ENCODE measurements at regions not wholly inside any gene's neighbourhood (a gene's known extent, or its start where the extent isn't known, plus 50 kb on each side); places are given as distances from the start of the nearest gene placed in this dataset.

DNA sequence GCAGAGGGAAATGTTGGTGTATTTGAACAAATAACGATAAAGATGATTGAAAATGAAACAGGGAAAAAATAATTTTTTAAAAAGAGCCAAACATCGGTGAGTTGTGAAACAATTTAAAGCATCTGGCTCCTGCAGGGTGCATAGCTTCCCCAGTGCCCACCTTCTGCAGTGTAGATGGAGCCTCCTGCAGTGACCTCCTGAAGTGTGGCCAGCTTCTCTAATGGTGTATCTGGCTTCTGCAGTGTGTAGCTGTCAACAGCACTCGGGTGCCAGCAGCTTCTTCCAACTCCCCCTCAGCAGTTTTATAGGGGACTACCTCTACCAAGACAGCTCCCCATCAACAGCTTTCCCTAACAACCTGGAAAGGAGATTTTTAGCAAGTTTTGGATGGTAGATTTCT is 279.4 kb upstream of the SEMA6A start:
- H3K27me3 Mint-ChIP-seq (ENCODE audit: low read depth), result no peaks in the 10 kb centered on the region
- TF ChIP-seq, protein P1, sequence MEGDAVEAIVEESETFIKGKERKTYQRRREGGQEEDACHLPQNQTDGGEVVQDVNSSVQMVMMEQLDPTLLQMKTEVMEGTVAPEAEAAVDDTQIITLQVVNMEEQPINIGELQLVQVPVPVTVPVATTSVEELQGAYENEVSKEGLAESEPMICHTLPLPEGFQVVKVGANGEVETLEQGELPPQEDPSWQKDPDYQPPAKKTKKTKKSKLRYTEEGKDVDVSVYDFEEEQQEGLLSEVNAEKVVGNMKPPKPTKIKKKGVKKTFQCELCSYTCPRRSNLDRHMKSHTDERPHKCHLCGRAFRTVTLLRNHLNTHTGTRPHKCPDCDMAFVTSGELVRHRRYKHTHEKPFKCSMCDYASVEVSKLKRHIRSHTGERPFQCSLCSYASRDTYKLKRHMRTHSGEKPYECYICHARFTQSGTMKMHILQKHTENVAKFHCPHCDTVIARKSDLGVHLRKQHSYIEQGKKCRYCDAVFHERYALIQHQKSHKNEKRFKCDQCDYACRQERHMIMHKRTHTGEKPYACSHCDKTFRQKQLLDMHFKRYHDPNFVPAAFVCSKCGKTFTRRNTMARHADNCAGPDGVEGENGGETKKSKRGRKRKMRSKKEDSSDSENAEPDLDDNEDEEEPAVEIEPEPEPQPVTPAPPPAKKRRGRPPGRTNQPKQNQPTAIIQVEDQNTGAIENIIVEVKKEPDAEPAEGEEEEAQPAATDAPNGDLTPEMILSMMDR (conservative IDR thresholded peaks at IDR 0.05), result no peak
- no peak overlapping the region for H3K4me3 Mint-ChIP-seq
- no peaks in the 10 kb centered on the region for H3K36me3 Mint-ChIP-seq (ENCODE audit: low read depth)
- no peaks in the 10 kb centered on the region for H3K9me3 Mint-ChIP-seq
- H3K27ac Mint-ChIP-seq (ENCODE audit: unreplicated experiment), result no peak overlapping the region
- peaks cover 13% of the 10 kb centered on the region for H3K4me1 Mint-ChIP-seq
- DNase-seq (ENCODE audit: low read depth, low spot score), result no peak

DNA sequence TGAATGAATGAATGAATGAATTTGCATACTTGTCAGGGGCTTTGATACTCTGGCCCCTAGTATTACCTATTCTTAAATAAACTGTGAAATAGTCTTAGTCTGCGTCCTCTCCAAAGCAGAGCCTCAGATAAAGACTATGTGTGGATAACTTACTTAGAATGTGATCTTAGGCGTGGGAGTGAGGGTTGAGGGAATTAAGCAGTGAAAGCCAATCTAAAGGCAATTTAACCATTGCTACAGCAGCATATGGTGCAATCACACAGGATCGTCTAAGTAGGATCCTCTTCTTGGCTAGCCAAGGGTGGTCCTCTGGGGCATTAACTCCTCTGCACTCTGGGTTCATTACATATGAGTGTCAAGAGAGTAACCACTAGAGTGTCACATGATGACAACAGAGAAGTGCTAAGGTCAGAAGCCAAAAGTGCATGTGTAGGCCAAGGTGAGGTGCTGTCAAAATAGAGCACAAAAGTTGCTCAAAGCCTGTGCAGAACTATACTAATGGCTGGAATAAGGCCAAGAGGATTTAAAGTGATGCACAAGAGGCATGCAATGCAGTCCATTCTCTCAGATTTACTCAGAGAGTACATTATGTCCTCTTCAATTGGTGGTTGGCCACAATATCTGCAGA is 274.4 kb upstream of the SEMA6A start:
- Mint-ChIP-seq H3K4me3 (no peak overlapping the region), H3K27me3 (ENCODE audit: low read depth) (no peaks in the 10 kb centered on the region), H3K27ac (ENCODE audit: unreplicated experiment) (no peak overlapping the region), H3K4me1 (peaks cover 7% of the 10 kb centered on the region), H3K36me3 (ENCODE audit: low read depth) (no peaks in the 10 kb centered on the region), H3K9me3 (no peaks in the 10 kb centered on the region)
- TF ChIP-seq, protein P1 (conservative IDR thresholded peaks at IDR 0.05), result no peak
- DNase-seq (ENCODE audit: low read depth, low spot score), result no peak

DNA sequence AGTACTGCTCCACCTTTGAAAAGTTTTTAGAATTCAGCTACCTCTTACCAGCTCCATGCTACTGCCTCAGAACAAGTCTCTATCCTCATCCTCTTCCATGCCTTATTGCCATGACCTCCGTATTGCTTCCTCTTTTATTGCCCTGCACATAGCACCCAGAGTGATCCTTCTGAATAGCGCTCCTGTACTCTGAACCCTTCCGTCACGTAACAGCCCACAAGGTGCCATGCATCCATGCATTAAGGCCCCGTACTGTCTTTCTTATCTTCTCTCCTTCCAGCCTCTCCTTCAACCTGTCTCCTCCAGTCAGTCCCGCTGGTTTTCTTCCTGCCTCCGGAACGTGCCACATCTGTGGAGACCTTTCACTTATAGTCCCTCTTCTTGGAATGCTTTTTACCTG is 273.3 kb upstream of the SEMA6A start:
- Mint-ChIP-seq H3K4me1 (peaks cover 7% of the 10 kb centered on the region), H3K9me3 (no peaks in the 10 kb centered on the region), H3K27me3 (ENCODE audit: low read depth) (no peaks in the 10 kb centered on the region), H3K27ac (ENCODE audit: unreplicated experiment) (peak overlapping the region; percentile 22), H3K36me3 (ENCODE audit: low read depth) (no peaks in the 10 kb centered on the region), H3K4me3 (no peak overlapping the region)
- TF ChIP-seq, protein P1 (conservative IDR thresholded peaks at IDR 0.05), result no peak
- no peak for DNase-seq (ENCODE audit: low read depth, low spot score)

DNA sequence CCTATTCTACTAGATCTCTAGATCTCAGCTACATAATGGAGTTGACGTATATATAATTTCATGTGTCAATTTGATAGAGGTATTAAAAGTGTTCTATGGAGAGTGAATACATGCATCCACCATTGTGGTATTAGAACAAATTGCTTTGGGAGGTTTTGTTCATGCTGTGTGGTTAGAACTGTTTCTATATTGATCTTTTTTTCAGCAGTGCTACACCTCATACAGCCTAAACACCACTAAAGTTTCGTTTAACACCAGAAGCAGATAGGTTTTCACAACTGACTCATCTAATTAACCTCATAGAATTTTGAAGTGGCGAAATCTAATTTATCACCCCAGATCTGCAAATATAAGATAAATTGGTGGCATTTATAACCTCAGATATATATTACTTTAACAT is 269.4 kb upstream of the SEMA6A start:
- no peaks in the 10 kb centered on the region for H3K27me3 Mint-ChIP-seq (ENCODE audit: low read depth)
- H3K4me3 Mint-ChIP-seq, result no peak overlapping the region
- H3K27ac Mint-ChIP-seq (ENCODE audit: unreplicated experiment), result no peak overlapping the region
- peaks cover 7% of the 10 kb centered on the region for H3K4me1 Mint-ChIP-seq
- H3K36me3 Mint-ChIP-seq (ENCODE audit: low read depth), result peaks cover 2% of the 10 kb centered on the region
- peaks cover 4% of the 10 kb centered on the region for H3K9me3 Mint-ChIP-seq
- no peak for DNase-seq (ENCODE audit: low read depth, low spot score)
- TF ChIP-seq, protein P1 (conservative IDR thresholded peaks at IDR 0.05), result no peak

DNA sequence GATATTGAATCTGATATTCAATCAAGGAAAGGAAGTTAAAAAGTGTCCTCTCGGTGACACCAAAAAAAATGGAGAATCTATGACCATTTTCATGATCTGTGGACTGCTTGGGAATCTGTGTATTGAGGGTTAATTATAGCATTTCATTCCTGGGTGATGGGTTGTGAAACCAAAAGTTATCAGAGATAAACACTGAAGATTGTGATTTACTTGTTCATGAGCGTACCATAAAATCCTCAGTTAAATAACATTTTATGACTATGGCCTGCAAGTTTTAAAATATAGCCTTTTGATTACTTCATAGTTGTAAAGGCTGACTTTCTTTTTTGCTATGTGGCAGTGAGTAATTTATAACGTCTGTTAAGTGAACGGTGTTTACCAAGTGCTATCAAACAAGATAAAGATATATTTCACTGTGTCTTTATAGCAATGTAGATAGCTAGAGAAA is 267.9 kb upstream of the SEMA6A start:
- no peak overlapping the region for H3K27ac Mint-ChIP-seq (ENCODE audit: unreplicated experiment)
- peaks cover 2% of the 10 kb centered on the region for H3K36me3 Mint-ChIP-seq (ENCODE audit: low read depth)
- TF ChIP-seq, protein P1 (conservative IDR thresholded peaks at IDR 0.05), result no peak
- no peak overlapping the region for H3K4me3 Mint-ChIP-seq
- no peak for DNase-seq (ENCODE audit: low read depth, low spot score)
- H3K4me1 Mint-ChIP-seq, result peaks cover 7% of the 10 kb centered on the region
- H3K27me3 Mint-ChIP-seq (ENCODE audit: low read depth), result no peaks in the 10 kb centered on the region
- peaks cover 4% of the 10 kb centered on the region for H3K9me3 Mint-ChIP-seq

All from neural crest cell (in vitro differentiated cells).